DMS53 treated with DMSO at 0.1 percent for 48 hours (cell line): ENCODE measurements at regions not wholly inside any gene's neighbourhood (a gene's known extent, or its start where the extent isn't known, plus 50 kb on each side); places are given as distances from the start of the nearest gene placed in this dataset.

Source experiments
- DNase-seq: peaks from one replicate; lab custom pipeline; 2025; ENCODE audit not compliant: unreplicated experiment; lab: John Stamatoyannopoulos, UW

DNA sequence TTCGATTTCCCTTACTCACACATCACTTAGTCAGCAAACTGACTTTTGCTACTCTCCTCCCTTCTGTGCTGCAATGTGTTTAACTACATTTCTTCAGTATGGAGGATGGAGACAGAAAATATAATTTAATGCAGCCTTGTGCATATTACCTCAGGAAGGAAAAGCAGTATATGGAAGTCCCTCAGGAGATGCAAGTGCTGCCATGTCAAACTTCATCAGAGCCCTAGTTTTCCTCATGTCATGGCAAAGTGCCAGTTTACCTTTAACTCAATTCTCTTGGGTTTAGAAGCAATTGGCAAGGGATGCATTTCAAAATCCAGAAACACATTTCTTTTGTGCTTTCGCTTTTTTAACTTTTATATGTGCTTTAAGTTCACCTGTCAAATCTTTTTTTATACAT, 365.4 kb downstream of the ISL1 start:
- no peak for DNase-seq
